K562 (cell line): ENCODE measurements at regions not wholly inside any gene's neighbourhood (a gene's known extent, or its start where the extent isn't known, plus 50 kb on each side); places are given as distances from the start of the nearest gene placed in this dataset.
A peak's percentile ranks its signal among the peaks of the same experiment; 100 is the strongest.

Source experiments
- ATAC-seq: fragments of 200-7000 bp; cut with Tn5 transposase; 3 replicates; pipeline ENCODE4 v1.9.1; 2020; ENCODE audit warnings: moderate library complexity
- BruUV-seq: library from RNA; stranded (reverse); fragments of 400-500 nt; replicated peaks from 2 replicates; lab custom pipeline; 2021; lab: Mats Ljungman, UMichigan
- CTCF ChIA-PET: fragments of 300-600 bp; formaldehyde crosslinking; extraction: SDS; loops from one replicate; lab custom pipeline; 2021; ENCODE audit warnings: low intra/inter-chr PET ratio; lab: Yijun Ruan, JAX
- POLR2A ChIA-PET: fragments of 300-600, 350-650 bp; sonication (Branson Sonifier 250); formaldehyde crosslinking; extraction: SDS; loops from one replicate; lab custom pipeline; 2021; ENCODE audit warnings: antibody characterized with exemption, inconsistent platforms; lab: Yijun Ruan, JAX
- DNase-seq, 4 experiments: peaks; one replicate each; pipeline versions ENCODE4 v3.0.0 to v3.0.0-alpha.2; 2011 to 2018; ENCODE audit warnings: low spot score in 3 of 4, mixed read lengths in 3 of 4; ENCODE audit errors: extremely low read depth in 1 of 4
- FAIRE-seq: peaks from 2 replicates; lab custom pipeline; 2011; peaks lifted over from hg19 to GRCh38; lab: Jason Lieb, UNC
- H2AFZ ChIP-seq: 2 replicates; pipeline ENCODE4 v1.6.0; 2011; ENCODE audit warnings: low read depth, low read length, control low read depth, inconsistent platforms
- H3K27ac ChIP-seq: fragments of 200-600 bp; 3 replicates; pipeline ENCODE4 v1.8.0; 2011; ENCODE audit warnings: low read depth, mild to moderate bottlenecking, control low read depth, inconsistent platforms, low read length, moderate library complexity, mixed read lengths; ENCODE audit errors: extremely low read depth
- H3K27me3 ChIP-seq, 2 experiments: fragments of 300-600 bp in 1 of 2; 2 replicates in 1 of 2; 3 replicates in 1 of 2; pipeline versions ENCODE4 v1.6.0 to v1.8.0; 2011; ENCODE audit warnings: inconsistent platforms in 2 of 2, low read length in 2 of 2, mild to moderate bottlenecking in 1 of 2, mixed read lengths in 1 of 2, moderate library complexity in 1 of 2; ENCODE audit not compliant: control insufficient read depth in 2 of 2, insufficient read depth in 2 of 2
- H3K36me3 ChIP-seq: fragments of 300-600 bp; 3 replicates; pipeline ENCODE4 v1.8.0; 2011; ENCODE audit warnings: mild to moderate bottlenecking, low read length, inconsistent platforms; ENCODE audit not compliant: control insufficient read depth, insufficient read depth
- H3K4me1 ChIP-seq, 2 experiments: fragments of 200-600 bp in 1 of 2; replicated peaks in 1 of 2; 2 replicates in 1 of 2; 3 replicates in 1 of 2; pipeline versions ENCODE4 v1.5.1 to v1.8.0; 2011; ENCODE audit warnings: inconsistent platforms in 2 of 2, low read length in 2 of 2, mild to moderate bottlenecking in 1 of 2, mixed read lengths in 1 of 2, moderate library complexity in 1 of 2; ENCODE audit not compliant: control insufficient read depth in 2 of 2, insufficient read depth in 2 of 2
- H3K4me2 ChIP-seq: 2 replicates; pipeline ENCODE4 v1.6.1; 2011; ENCODE audit warnings: low read length, control low read depth, inconsistent platforms, mixed read lengths; ENCODE audit not compliant: insufficient read depth
- H3K4me3 ChIP-seq: fragments of 200-600 bp; sonication (generic), shearing (Covaris generic); 2 replicates; pipeline ENCODE4 v1.5.1; 2016; ENCODE audit warnings: control low read depth, inconsistent platforms
- H3K79me2 ChIP-seq: fragments of 200-600 bp; 3 replicates; pipeline ENCODE4 v1.8.0; 2011; ENCODE audit warnings: low read length, inconsistent platforms; ENCODE audit not compliant: control insufficient read depth, insufficient read depth
- H3K9ac ChIP-seq, 2 experiments: 2 replicates each; pipeline versions ENCODE4 v1.6.0 to v1.6.1; 2011; ENCODE audit warnings: low read depth in 2 of 2, low read length in 2 of 2, control low read depth in 1 of 2, inconsistent platforms in 1 of 2, mild to moderate bottlenecking in 1 of 2, mixed read lengths in 1 of 2; ENCODE audit not compliant: insufficient read depth in 1 of 2
- H3K9me1 ChIP-seq: one replicate; pipeline ENCODE4 v1.6.0; 2011; ENCODE audit warnings: inconsistent platforms, mild to moderate bottlenecking, low read length, moderate library complexity; ENCODE audit not compliant: control insufficient read depth, insufficient read depth
- H3K9me3 ChIP-seq: replicated peaks from 2 replicates; pipeline ENCODE4 v1.5.1; 2011; ENCODE audit warnings: low read depth, low read length, inconsistent platforms; ENCODE audit not compliant: control insufficient read depth, insufficient read depth
- H4K20me1 ChIP-seq: replicated peaks from 2 replicates; pipeline ENCODE4 v1.6.1; 2011; ENCODE audit warnings: low read length, inconsistent platforms, mixed read lengths; ENCODE audit not compliant: control insufficient read depth, insufficient read depth
- ATF1 ChIP-seq, 2 experiments: fragments of 450-650 bp in 1 of 2; IDR thresholded peaks; 2 replicates each; pipeline ENCODE4 v1.6.1; 2016; ENCODE audit warnings: missing compliant biosample characterization in 1 of 2, missing genetic modification characterization in 1 of 2
- FOXK1 ChIP-seq: sonication (generic); formaldehyde crosslinking; IDR thresholded peaks from 2 replicates; pipeline ENCODE4 v1.8.0; 2022; ENCODE audit warnings: missing genetic modification reagents, mild to moderate bottlenecking, borderline replicate concordance
- HDAC1 ChIP-seq, 2 experiments: fragments of 450-650 bp; IDR thresholded peaks; 2 replicates each; pipeline ENCODE4 v1.6.1; 2016 to 2017; ENCODE audit warnings: inconsistent platforms in 1 of 2, mild to moderate bottlenecking in 1 of 2, moderate library complexity in 1 of 2
- HNRNPLL ChIP-seq: fragments of 200-400 bp; formaldehyde crosslinking; IDR thresholded peaks from 2 replicates; pipeline ENCODE4 v1.6.1; 2017; ENCODE audit warnings: low read length, low read depth, mild to moderate bottlenecking; ENCODE audit not compliant: poor library complexity, severe bottlenecking
- L3MBTL2 ChIP-seq: fragments of 450-650 bp; IDR thresholded peaks from 2 replicates; pipeline ENCODE4 v1.6.1; 2016; ENCODE audit warnings: mild to moderate bottlenecking, moderate library complexity
- OTX1 ChIP-seq: fragments of 450-650 bp; formaldehyde crosslinking; IDR thresholded peaks from 2 replicates; pipeline ENCODE4 v1.4.0; 2022; ENCODE audit warnings: mild to moderate bottlenecking
- SRF ChIP-seq, 2 experiments: fragments of 250-450, 450-650 bp in 1 of 2; sonication (Bioruptor Pico) in 1 of 2; sonication (generic) in 1 of 2; formaldehyde crosslinking; IDR thresholded peaks; 2 replicates each; pipeline versions ENCODE4 v1.5.0 to v1.5.1; 2020 to 2022; ENCODE audit warnings: mild to moderate bottlenecking in 1 of 2, missing genetic modification reagents in 1 of 2
- WGBS: fragments of 100-300 bp; shearing (Covaris generic); methylation state at CpG from one replicate; pipeline ENCODE4 v1.1.6; 2016; ENCODE audit warnings: low coverage, mixed read lengths; ENCODE audit not compliant: insufficient coverage; ENCODE audit errors: missing lambda C conversion rate; 5-methylcytosine and 5-hydroxymethylcytosine counted together
- in situ Hi-C: fragments of 300-500 bp; cut with MboI; formaldehyde crosslinking; loops from 4 replicates; pipeline ENCODE4 v1.15.0; 2018; ENCODE audit warnings: inconsistent platforms, mixed read lengths
- intact Hi-C: fragments of 100-400 bp; cut with micrococcal nuclease; formaldehyde crosslinking; loops from 2 replicates; pipeline ENCODE4 v1.14.2; 2022
- TF ChIP-seq, protein P1 (sequence below), 3 experiments: fragments of 200-800 bp in 1 of 3; sonication (Bioruptor generic) in 1 of 3; sonication (generic) in 1 of 3; formaldehyde crosslinking in 1 of 3; IDR thresholded peaks; 2 replicates each; pipeline versions ENCODE4 v1.6.1 to v1.8.0; 2016 to 2022; ENCODE audit warnings: mild to moderate bottlenecking in 2 of 3, missing compliant biosample characterization in 2 of 3, missing genetic modification characterization in 2 of 3, missing genetic modification reagents in 1 of 3

DNA sequence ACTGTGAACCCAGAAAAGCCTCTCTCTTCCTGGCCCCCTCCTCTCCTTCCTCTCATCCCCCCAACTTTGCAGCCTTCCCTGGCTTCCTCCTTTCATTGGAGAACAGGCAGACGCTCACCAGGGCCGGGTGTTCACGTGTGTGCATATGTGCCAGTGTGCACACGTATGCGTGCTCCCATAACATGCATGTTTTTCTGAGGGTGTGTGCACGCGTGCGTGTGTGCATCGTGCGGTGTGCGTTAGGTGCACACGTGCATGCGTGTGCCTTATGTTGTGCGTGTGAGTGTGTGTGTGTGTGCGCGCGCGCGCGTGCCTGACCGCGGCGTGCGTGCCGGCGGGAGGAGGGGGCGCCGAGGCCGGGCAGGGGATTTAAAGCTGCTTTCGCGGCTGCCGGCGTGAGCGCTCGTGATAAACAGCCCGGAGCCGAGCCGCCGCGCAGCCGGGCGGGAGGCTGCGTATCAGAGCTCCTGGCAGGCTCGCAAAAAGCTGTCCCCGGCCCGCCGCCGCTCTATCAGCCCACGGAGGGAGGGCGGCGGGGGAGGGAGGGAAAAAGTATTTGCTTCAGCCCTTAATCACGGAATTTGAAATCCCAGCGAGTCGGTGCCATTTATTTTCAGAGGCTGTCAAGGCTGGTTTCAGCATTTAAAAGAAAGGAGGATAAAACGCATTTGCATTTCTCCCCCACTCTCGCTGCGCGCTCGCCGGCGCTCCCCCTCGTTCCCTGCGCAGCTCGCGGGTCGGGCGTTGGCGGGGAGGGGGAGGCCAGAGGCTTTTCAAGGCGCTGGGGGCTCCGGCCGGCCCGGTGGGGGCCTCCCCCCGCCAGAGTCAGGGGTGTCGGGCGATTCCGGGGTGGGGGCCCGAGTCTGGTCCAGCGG is 183.9 kb downstream of the C9orf50 start (continued):
- TF ChIP-seq HNRNPLL: peak; percentile 54
- peak in 1 of 2 experiments; percentile 61; a peak in 2 of 4 replicates for TF ChIP-seq HDAC1 (IDR thresholded peaks at IDR 0.05)
- TF ChIP-seq ATF1 (CRISPR knock-in tag; IDR thresholded peaks at IDR 0.05): no peak
- TF ChIP-seq ATF1 (tag; IDR thresholded peaks at IDR 0.05): peak; percentile 49; the same call in 1 of the 2 replicates
- TF ChIP-seq, protein P1, sequence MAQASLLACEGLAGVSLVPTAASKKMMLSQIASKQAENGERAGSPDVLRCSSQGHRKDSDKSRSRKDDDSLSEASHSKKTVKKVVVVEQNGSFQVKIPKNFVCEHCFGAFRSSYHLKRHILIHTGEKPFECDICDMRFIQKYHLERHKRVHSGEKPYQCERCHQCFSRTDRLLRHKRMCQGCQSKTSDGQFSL (CRISPR knock-in tag; IDR thresholded peaks at IDR 0.05): 0 out of 2 replicates have a peak, but pooled peaks have one; percentile 61
- TF ChIP-seq, protein P1 (tag; IDR thresholded peaks at IDR 0.05): no peak
- peak; percentile 64; the same call in 1 of the 2 replicates for TF ChIP-seq L3MBTL2

DNA sequence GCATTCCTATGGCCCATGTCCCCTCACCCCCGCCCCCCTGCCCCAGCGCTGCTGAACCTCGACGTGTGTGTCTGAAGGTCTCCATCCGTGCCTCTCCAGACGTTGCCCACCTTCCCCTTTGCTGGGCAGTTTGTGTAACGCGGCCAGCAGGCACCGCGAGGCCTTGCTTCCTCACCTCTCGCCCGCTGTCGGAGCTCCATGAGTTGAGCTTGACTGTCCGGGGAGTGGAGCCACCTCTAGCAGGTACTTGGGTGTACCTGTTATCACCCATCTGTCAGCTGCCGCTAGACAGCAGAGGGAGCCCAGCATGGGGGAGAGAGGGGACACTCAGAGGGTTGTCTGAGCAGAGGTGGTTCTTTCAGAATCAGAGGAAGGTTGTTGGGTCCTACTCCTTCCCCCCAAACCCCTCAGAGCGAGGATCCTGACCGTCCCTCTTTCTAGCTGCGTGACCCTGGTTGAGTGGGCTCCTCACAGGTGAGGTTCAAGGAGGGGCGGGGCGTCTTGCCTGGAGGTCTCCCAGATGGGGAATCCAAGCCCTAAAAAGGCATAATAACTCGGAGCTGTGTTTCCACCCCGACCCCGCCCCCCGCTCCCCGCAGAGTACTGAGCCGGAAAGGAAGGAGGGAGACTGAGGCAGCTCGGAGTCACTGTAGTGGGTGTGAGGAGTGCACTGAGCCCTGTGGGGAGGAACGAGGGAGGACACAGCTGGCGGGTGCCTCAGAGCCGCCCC is 184.7 kb downstream of the C9orf50 start:
- Histone ChIP-seq H3K9ac (no peak overlapping the region), H3K4me3 (no peak overlapping the region), H3K36me3 (no peaks in the 10 kb centered on the region), H3K27ac (no peak overlapping the region), H3K4me2 (no peak overlapping the region), H4K20me1 (no peaks in the 10 kb centered on the region; the same call in 1 of the 2 replicates), H3K79me2 (no peaks in the 10 kb centered on the region), H3K4me1 (peaks cover 0 to 28% of the 10 kb centered on the region in 2 experiments; a peak in 3 of 5 replicates), H3K9me3 (no peaks in the 10 kb centered on the region), H2AFZ (no peak overlapping the region), H3K9me1 (no peaks in the 10 kb centered on the region), H3K27me3 (0 out of 5 replicates have a peak, but pooled peaks cover 0 to 4% of the 10 kb centered on the region in 2 experiments)
- 31% methylated on average over 24 of the region's 30 CpGs for WGBS
- intact Hi-C loops (no loop called here), in situ Hi-C loops (no loop called here)
- ChIA-PET CTCF (no interaction called here), POLR2A (interaction anchor here (0.6 to 1.4 kb wide), 2 partner anchors 9 to 20 kb away, joined by 5 to 6 read pairs; no protein-coding TSS in a partner anchor)
- no peak for FAIRE-seq
- no peak for DNase-seq
- no TSS peak for BruUV-seq
- TF ChIP-seq SRF (CRISPR knock-in tag; IDR thresholded peaks at IDR 0.05): no peak
- TF ChIP-seq OTX1: no peak
- no peak for TF ChIP-seq FOXK1 (CRISPR knock-in tag)
- no peak for ATAC-seq
